Neural cell (in vitro differentiated cells): ENCODE measurements at regions not wholly inside any gene's neighbourhood (a gene's known extent, or its start where the extent isn't known, plus 50 kb on each side); places are given as distances from the start of the nearest gene placed in this dataset.

Source experiments
- H2AFZ ChIP-seq: fragments of 200-600, 300-800 bp; sonication (generic), shearing (Covaris generic); 2 replicates; pipeline ENCODE4 v1.6.0; 2014; ENCODE audit warnings: low read depth, mild to moderate bottlenecking, antibody characterized with exemption, low read length, moderate library complexity
- H3F3A ChIP-seq: fragments of 200-600 bp; shearing (Covaris generic); 2 replicates; pipeline ENCODE4 v1.6.1; 2016; ENCODE audit warnings: mild to moderate bottlenecking, moderate library complexity, mixed read lengths, antibody characterized with exemption, low read length; ENCODE audit not compliant: insufficient read depth, poor library complexity, severe bottlenecking
- H3K27ac ChIP-seq: fragments of 200-600, 300-800 bp; sonication (generic), shearing (Covaris generic); 2 replicates; pipeline ENCODE4 v1.5.1; 2014; ENCODE audit warnings: mild to moderate bottlenecking, low read length, moderate library complexity
- H3K27me3 ChIP-seq: fragments of 300-800, 200-600 bp; sonication (generic), shearing (Covaris generic); 2 replicates; pipeline ENCODE4 v1.6.0; 2014; ENCODE audit warnings: mild to moderate bottlenecking, low read depth, low read length, moderate library complexity; ENCODE audit not compliant: insufficient read depth
- H3K36me3 ChIP-seq: fragments of 300-800, 200-600 bp; sonication (generic), shearing (Covaris generic); 2 replicates; pipeline ENCODE4 v1.5.1; 2014; ENCODE audit warnings: mild to moderate bottlenecking, antibody characterized with exemption, low read length, moderate library complexity; ENCODE audit not compliant: insufficient read depth
- H3K4me2 ChIP-seq: fragments of 300-800, 200-600 bp; sonication (generic), shearing (Covaris generic); 2 replicates; pipeline ENCODE4 v1.6.0; 2014; ENCODE audit warnings: mild to moderate bottlenecking, low read length
- H3K4me3 ChIP-seq: fragments of 300-800, 200-600 bp; sonication (generic), shearing (Covaris generic); 2 replicates; pipeline ENCODE4 v1.5.1; 2014; ENCODE audit warnings: mild to moderate bottlenecking, low read length, moderate library complexity
- H3K79me2 ChIP-seq: fragments of 200-600 bp; shearing (Covaris generic); replicated peaks from 2 replicates; pipeline ENCODE4 v1.6.0; 2014; ENCODE audit warnings: mild to moderate bottlenecking, low read length, moderate library complexity; ENCODE audit not compliant: insufficient read depth
- H3K9ac ChIP-seq: fragments of 300-800, 200-600 bp; sonication (generic), shearing (Covaris generic); 2 replicates; pipeline ENCODE4 v1.6.1; 2016; ENCODE audit warnings: mild to moderate bottlenecking, low read length, mixed read lengths
- H3K9me2 ChIP-seq: fragments of 200-600 bp; shearing (Covaris generic); 2 replicates; pipeline ENCODE4 v1.6.1; 2016; ENCODE audit warnings: mild to moderate bottlenecking, low read length, mixed read lengths; ENCODE audit not compliant: insufficient read depth
- H3K9me3 ChIP-seq: fragments of 200-600, 300-800 bp; sonication (generic), shearing (Covaris generic); 2 replicates; pipeline ENCODE4 v1.6.1; 2016; ENCODE audit warnings: mild to moderate bottlenecking, mixed run types, low read length, moderate library complexity, mixed read lengths
- H4K20me1 ChIP-seq: fragments of 200-600 bp; shearing (Covaris generic); 2 replicates; pipeline ENCODE4 v1.6.1; 2016; ENCODE audit warnings: mild to moderate bottlenecking, mixed run types; ENCODE audit not compliant: insufficient read depth
- EP300 ChIP-seq: fragments of 450-650 bp; conservative IDR thresholded peaks from 2 replicates; pipeline ENCODE4 v1.6.1; 2014; ENCODE audit warnings: antibody characterized with exemption, mild to moderate bottlenecking, moderate library complexity; ENCODE audit not compliant: poor library complexity, severe bottlenecking
- EZH2 ChIP-seq: fragments of 200-600, 300-800 bp; shearing (Covaris generic), sonication (generic); IDR thresholded peaks from 2 replicates; pipeline ENCODE4 v1.6.1; 2014; ENCODE audit warnings: antibody characterized with exemption, low read length, borderline replicate concordance, mild to moderate bottlenecking; ENCODE audit not compliant: insufficient read depth, poor library complexity, severe bottlenecking
- MXI1 ChIP-seq: fragments of 450-650 bp; conservative IDR thresholded peaks from 2 replicates; pipeline ENCODE4 v1.6.1; 2014; ENCODE audit warnings: antibody characterized with exemption, mild to moderate bottlenecking; ENCODE audit not compliant: poor library complexity, severe bottlenecking
- POLR2AphosphoS5 ChIP-seq: IDR thresholded peaks from 2 replicates; pipeline ENCODE4 v1.6.1; 2012
- RAD21 ChIP-seq: fragments of 450-650 bp; conservative IDR thresholded peaks from 2 replicates; pipeline ENCODE4 v1.6.1; 2014; ENCODE audit warnings: antibody characterized with exemption, mild to moderate bottlenecking, moderate library complexity
- REST ChIP-seq: IDR thresholded peaks from 2 replicates; pipeline ENCODE4 v1.6.1; 2012; ENCODE audit warnings: borderline replicate concordance
- SMC3 ChIP-seq: fragments of 450-650 bp; conservative IDR thresholded peaks from 2 replicates; pipeline ENCODE4 v1.6.1; 2014; ENCODE audit warnings: antibody characterized with exemption, mild to moderate bottlenecking, moderate library complexity; ENCODE audit not compliant: poor library complexity
- TAF1 ChIP-seq: IDR thresholded peaks from 2 replicates; pipeline ENCODE4 v1.6.1; 2012; ENCODE audit warnings: low read depth
- TF ChIP-seq, protein P1 (sequence below): fragments of 450-650 bp; IDR thresholded peaks from 2 replicates; pipeline ENCODE4 v1.5.1; 2014; ENCODE audit warnings: antibody characterized with exemption, mild to moderate bottlenecking, moderate library complexity; ENCODE audit not compliant: poor library complexity, severe bottlenecking

DNA sequence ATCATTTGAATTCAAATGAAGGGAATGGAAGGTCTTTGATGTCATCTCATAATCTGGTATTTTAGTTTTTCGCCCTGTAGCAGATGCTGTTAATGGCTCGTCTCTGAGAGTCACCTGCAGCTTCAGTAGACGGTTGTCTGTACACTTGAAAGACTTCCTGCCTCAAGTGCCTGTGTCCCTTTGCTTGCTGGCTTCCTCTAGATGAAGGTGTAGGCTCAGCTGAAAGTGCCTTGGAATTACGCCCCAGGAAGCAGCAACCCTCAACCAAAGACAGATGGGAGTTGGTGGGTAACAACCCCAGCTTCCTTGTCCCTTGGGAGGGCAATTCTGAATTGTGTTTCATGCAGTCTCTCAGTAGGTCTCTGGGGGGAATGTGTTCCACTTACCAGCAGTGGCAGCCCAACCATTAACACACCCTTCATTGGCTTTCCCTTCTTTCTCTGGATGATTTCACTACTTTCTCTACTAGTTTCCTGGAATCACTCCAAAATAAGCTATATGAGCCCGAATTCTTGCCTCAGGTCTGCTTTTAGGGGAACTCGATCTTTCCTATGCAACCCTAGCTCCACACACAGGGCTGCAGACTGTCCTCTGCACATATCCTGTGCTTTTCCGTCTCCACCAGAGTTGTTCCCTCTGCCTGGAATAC, 395.6 kb downstream of the DMAC1 start:
- H3K4me3 ChIP-seq, result no peak overlapping the region
- H3K9ac ChIP-seq, result no peak overlapping the region
- no peaks in the 10 kb centered on the region for H3K9me3 ChIP-seq
- H3K27me3 ChIP-seq, result no peaks in the 10 kb centered on the region
- H3K4me2 ChIP-seq, result no peak overlapping the region
- no peak overlapping the region for H2AFZ ChIP-seq
- no peaks in the 10 kb centered on the region for H3K36me3 ChIP-seq
- no peaks in the 10 kb centered on the region for H4K20me1 ChIP-seq
- no peaks in the 10 kb centered on the region for H3K79me2 ChIP-seq
- TF ChIP-seq POLR2AphosphoS5, result no peak
- TF ChIP-seq EZH2, result no peak
- no peak for TF ChIP-seq REST
- TF ChIP-seq, protein P1, sequence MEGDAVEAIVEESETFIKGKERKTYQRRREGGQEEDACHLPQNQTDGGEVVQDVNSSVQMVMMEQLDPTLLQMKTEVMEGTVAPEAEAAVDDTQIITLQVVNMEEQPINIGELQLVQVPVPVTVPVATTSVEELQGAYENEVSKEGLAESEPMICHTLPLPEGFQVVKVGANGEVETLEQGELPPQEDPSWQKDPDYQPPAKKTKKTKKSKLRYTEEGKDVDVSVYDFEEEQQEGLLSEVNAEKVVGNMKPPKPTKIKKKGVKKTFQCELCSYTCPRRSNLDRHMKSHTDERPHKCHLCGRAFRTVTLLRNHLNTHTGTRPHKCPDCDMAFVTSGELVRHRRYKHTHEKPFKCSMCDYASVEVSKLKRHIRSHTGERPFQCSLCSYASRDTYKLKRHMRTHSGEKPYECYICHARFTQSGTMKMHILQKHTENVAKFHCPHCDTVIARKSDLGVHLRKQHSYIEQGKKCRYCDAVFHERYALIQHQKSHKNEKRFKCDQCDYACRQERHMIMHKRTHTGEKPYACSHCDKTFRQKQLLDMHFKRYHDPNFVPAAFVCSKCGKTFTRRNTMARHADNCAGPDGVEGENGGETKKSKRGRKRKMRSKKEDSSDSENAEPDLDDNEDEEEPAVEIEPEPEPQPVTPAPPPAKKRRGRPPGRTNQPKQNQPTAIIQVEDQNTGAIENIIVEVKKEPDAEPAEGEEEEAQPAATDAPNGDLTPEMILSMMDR, result no peak
- TF ChIP-seq EP300, result no peak
- TF ChIP-seq SMC3, result no peak
- no peak for TF ChIP-seq RAD21
- no peak for TF ChIP-seq MXI1
- TF ChIP-seq TAF1, result no peak
- no peaks in the 10 kb centered on the region for H3K9me2 ChIP-seq
- no peak overlapping the region for H3K27ac ChIP-seq
- H3F3A ChIP-seq, result no peaks in the 10 kb centered on the region

DNA sequence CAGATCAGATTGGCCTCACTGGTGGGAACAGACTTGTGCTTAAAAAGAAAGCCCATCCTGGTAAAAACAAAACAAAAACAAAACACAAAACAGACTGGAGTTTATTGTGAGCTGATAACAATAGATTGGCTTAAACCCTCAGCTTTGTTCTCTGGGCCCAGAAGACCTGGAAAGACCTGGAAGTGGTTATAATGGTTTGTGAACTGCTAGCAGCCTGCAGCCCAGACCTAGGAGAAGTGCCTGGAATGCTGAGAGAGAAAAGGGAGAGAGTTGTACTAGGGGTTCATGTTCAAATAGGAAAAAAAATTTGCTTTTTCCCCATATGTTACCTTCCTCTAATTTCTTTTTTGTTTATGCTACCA, 396.6 kb downstream of the DMAC1 start:
- H3K9ac ChIP-seq, result no peak overlapping the region
- no peak overlapping the region for H3K4me2 ChIP-seq
- no peaks in the 10 kb centered on the region for H3K9me3 ChIP-seq
- no peaks in the 10 kb centered on the region for H3K36me3 ChIP-seq
- TF ChIP-seq EZH2 (no peak), RAD21 (no peak), POLR2AphosphoS5 (no peak)
- no peak overlapping the region for H3K27ac ChIP-seq
- no peaks in the 10 kb centered on the region for H3K79me2 ChIP-seq
- H3K27me3 ChIP-seq, result no peaks in the 10 kb centered on the region
- H3K9me2 ChIP-seq, result no peaks in the 10 kb centered on the region
- no peak overlapping the region for H2AFZ ChIP-seq
- H3K4me3 ChIP-seq, result no peak overlapping the region
- H3F3A ChIP-seq, result no peaks in the 10 kb centered on the region
- no peaks in the 10 kb centered on the region for H4K20me1 ChIP-seq
